ENCODE measurements at regions not wholly inside any gene's neighbourhood (a gene's known extent, or its start where the extent isn't known, plus 50 kb on each side); places are given as distances from the start of the nearest gene placed in this dataset.

DNA sequence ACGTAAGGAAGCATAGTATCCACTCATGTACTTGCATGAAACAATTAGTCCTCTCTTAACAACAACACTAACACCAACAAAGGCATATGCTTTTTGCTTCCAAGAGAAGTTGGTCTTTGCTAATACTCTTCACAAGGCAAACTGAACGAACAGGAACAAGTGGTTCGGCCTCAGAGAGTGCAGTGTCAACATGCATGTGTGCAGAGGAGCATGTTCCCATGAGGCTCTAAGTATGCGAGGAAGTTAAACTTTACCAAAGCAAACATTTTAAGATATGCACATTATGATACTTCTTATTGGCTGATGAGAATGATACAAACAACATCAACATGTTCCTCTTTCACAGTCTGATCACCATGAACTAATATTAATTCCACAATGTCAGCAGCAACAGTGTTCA, 285.3 kb upstream of the IRX5 start:
- H3K4me3 Mint-ChIP-seq: no peak overlapping the region
- no peaks in the 10 kb centered on the region for H3K4me1 Mint-ChIP-seq (ENCODE audit: low read depth in 2 of 2)
- no peaks in the 10 kb centered on the region for H3K36me3 Mint-ChIP-seq (ENCODE audit: insufficient read depth)
- H3K9me3 Mint-ChIP-seq: peaks cover 0 to 5% of the 10 kb centered on the region in 2 donors
- DNase-seq: no peak
- peaks cover 18 to 23% of the 10 kb centered on the region in 2 donors for H3K27me3 Mint-ChIP-seq
- H3K27ac Mint-ChIP-seq: no peak overlapping the region
- no peak for ATAC-seq (replicated peaks)

DNA sequence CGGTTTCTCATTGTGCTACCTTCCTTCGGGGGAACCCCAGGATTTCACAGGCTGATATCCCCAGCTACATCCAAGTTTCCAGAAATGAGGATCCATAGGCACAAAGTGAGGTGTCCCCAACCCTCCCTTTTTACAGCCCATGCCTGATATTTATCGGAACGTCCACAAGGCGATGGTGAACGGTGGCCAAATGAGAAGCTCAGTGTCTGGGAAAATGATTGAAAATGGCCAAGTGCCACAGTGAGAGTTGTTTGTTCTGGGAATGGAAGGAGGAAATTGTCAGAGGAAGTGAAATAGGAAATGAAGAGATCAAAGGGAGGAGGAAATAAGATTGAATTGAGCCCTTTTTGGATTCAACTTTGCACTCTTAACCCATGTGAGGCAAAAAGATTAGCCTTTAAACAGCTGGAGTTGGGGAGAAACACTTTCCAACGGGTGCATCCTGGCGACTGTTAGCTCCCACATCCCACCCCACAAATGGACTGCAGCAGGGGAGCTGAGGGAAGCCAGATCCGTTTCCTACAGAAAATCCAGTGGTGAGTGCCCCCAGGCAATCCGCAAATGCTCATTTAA, 294.4 kb upstream of the IRX5 start:
- no peaks in the 10 kb centered on the region for H3K27me3 Mint-ChIP-seq
- H3K4me3 Mint-ChIP-seq: no peak overlapping the region
- ATAC-seq (replicated peaks) (no peak), DNase-seq (no peak)
- no peak overlapping the region for H3K27ac Mint-ChIP-seq
- H3K9me3 Mint-ChIP-seq: peaks cover 0 to 2% of the 10 kb centered on the region in 2 donors
- H3K4me1 Mint-ChIP-seq (ENCODE audit: low read depth in 2 of 2): no peaks in the 10 kb centered on the region
- H3K36me3 Mint-ChIP-seq (ENCODE audit: insufficient read depth): no peaks in the 10 kb centered on the region

DNA sequence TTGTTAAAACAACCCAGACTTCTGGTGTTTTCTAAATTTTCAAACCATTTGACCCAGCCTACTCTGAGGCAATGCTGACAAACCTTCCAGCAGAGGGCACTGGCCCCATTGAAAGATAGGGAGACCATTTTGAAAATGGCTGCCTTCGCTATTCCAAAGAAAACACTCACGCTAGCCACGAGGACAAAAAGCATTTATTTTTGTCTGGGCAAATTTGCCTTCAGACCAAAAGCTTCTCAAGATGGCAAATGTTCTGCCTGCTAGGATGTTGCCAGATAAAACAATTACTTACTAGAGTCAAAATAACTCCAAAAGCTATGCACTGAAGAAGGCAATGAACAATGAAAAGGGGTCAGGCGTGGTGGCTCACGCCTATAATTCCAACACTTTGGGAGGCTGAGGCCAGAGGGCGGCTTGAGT, 296.7 kb upstream of the IRX5 start:
- no peaks in the 10 kb centered on the region for H3K36me3 Mint-ChIP-seq (ENCODE audit: insufficient read depth)
- peaks cover 0 to 2% of the 10 kb centered on the region in 2 donors for H3K9me3 Mint-ChIP-seq
- no peak overlapping the region for H3K27ac Mint-ChIP-seq
- ATAC-seq (replicated peaks): no peak
- H3K4me3 Mint-ChIP-seq: no peak overlapping the region
- H3K27me3 Mint-ChIP-seq: peaks cover 0 to 1% of the 10 kb centered on the region in 2 donors
- no peak for DNase-seq
- H3K4me1 Mint-ChIP-seq (ENCODE audit: low read depth in 2 of 2): no peaks in the 10 kb centered on the region

DNA sequence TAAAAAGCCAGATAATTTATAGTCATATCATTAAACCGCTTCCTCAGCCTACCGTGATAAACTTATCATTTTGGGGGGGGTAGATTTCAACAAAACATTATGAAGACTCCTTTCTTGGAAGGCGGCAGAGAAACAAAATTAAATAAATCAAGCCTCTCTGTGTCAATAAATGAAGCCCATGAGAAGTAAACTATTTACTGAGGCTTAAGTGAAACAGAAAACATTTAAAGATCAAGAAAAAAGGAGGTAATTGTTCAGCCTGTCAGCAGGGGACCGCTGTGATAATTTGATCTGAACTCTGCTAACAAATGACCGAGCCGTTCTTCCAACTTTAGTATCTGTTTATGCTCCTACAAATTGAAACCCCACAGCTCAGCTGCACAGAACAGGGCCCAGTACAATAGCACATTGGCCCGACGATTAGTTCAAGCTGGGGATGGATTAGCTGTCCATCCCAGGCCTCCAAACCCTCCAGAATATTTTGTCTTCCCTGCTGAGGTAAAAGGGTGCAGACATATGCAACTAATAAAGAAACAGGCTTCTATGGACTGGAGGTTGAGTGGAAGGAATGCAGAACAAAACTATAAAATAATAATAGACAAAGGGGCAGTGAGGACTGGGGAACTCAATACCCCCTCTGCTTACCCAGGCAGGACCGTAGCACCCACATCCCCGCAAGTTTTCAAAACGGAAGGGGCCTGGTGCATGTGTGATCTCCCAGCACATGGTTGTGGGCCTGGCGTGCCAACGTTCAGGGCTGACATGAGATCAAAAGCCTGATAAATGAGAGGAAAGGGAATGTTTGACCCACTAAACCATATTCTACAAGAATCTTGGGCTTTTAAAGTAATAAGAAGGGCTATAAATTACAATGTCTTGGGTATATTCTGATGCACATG, 298.1 kb upstream of the IRX5 start:
- DNase-seq (no peak), ATAC-seq (replicated peaks) (no peak)
- Mint-ChIP-seq H3K4me3 (no peak overlapping the region), H3K27me3 (peaks cover 6 to 11% of the 10 kb centered on the region in 2 donors), H3K9me3 (peaks cover 2 to 8% of the 10 kb centered on the region in 2 donors), H3K36me3 (ENCODE audit: insufficient read depth) (no peaks in the 10 kb centered on the region), H3K27ac (no peak overlapping the region), H3K4me1 (ENCODE audit: low read depth in 2 of 2) (no peaks in the 10 kb centered on the region)

DNA sequence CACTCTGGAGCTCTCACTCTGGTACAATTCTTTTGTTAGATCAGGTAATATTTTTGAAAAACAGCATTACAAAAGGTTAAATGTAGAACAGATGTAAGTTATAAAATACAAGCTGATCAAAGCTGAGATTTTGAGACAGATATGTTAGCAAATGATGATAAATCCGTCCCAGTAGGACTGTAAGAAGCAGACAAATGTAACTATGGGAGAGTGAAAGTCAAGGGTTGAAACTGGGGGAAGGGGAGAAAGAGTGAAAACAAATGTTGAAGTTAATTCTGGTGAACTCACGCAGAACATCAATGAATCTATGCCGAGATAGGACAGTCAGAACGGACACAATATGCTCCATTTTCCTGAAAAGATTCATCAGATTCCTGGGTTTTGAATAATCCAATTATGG, 298.9 kb upstream of the IRX5 start:
- Mint-ChIP-seq H3K36me3 (ENCODE audit: insufficient read depth) (no peaks in the 10 kb centered on the region), H3K27me3 (peaks cover 6 to 11% of the 10 kb centered on the region in 2 donors), H3K4me1 (ENCODE audit: low read depth in 2 of 2) (no peaks in the 10 kb centered on the region), H3K27ac (no peak overlapping the region), H3K4me3 (no peak overlapping the region), H3K9me3 (peaks cover 2 to 8% of the 10 kb centered on the region in 2 donors)
- no peak for ATAC-seq (replicated peaks)
- no peak for DNase-seq

DNA sequence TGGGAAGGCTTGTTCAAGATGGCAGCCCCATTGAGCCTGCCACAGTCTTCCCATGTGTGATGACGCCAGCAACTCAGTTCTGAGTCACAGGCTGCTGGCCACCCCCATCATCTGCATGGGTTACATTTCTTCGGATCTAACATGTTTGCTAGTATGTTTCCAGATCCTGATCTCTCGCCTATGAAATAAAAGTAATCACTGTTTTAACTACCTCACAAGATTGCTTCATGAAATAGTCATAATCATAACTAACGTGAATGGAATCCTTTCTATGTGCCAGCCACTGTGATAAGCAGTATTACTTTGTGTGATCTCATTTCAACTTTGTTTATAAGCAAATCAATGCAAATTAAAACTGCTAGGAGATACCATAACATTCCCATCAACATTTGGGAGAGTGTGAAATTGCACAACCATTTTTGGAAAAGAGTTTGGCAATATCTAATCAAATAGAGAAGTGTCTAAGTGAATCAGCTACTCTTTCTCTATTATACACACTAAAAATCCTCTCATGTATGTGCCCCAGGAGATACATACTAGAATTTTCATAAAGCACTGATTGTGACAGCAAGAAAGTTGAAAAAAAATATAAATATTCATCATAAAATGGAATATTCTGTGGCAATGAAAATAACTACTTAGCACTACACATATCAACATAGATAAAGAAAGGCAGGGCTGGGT, 300.2 kb upstream of the IRX5 start:
- H3K36me3 Mint-ChIP-seq (ENCODE audit: insufficient read depth): no peaks in the 10 kb centered on the region
- H3K27ac Mint-ChIP-seq: no peak overlapping the region
- peaks cover 2 to 8% of the 10 kb centered on the region in 2 donors for H3K9me3 Mint-ChIP-seq
- ATAC-seq (replicated peaks) (no peak), DNase-seq (no peak)
- peaks cover 6 to 11% of the 10 kb centered on the region in 2 donors for H3K27me3 Mint-ChIP-seq
- no peaks in the 10 kb centered on the region for H3K4me1 Mint-ChIP-seq (ENCODE audit: low read depth in 2 of 2)
- H3K4me3 Mint-ChIP-seq: no peak overlapping the region

DNA sequence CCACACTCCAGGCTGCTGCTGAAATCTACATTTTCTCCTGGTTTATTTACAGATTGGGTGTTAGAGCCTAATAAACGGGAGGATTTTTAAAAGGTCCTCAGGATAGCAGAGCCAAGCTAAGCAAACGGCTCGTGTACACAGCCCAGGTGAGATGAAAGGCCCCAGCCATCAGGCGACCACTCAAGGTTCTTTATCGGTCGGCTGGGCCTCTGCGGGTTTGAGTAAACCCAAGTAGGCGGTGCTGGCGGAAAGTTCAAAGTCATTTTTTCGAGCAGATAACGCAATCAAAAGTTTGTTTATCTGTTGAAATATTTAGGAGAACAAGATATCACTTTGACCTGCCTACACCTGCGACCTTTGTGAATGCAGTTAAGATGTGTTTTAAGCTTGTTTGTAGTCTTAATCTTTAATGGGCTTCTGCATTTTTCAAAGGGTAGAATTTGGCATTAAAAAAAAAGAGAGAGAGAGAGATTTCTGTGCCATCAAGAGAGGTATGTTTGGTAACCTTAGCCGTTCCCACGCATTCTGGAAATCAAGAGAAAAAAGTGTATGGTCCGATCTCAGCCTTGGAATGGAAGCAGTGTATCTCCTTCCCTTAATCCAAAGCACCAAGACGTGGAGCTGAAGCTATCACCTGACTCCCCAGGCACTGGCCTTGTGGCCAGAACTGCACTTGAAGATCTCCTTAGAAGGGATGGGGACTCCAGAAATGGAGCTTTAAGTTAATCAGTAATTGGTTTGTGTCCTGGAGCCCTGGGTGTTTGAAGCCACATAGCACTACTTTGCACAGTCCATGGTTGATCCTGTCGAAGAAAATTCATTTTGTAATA, 301.7 kb upstream of the IRX5 start:
- Mint-ChIP-seq H3K4me1 (ENCODE audit: low read depth in 2 of 2) (no peaks in the 10 kb centered on the region), H3K9me3 (peaks cover 2 to 8% of the 10 kb centered on the region in 2 donors), H3K27me3 (peaks cover 6 to 11% of the 10 kb centered on the region in 2 donors), H3K27ac (no peak overlapping the region), H3K36me3 (ENCODE audit: insufficient read depth) (no peaks in the 10 kb centered on the region), H3K4me3 (no peak overlapping the region)
- ATAC-seq (replicated peaks) (no peak), DNase-seq (no peak)

DNA sequence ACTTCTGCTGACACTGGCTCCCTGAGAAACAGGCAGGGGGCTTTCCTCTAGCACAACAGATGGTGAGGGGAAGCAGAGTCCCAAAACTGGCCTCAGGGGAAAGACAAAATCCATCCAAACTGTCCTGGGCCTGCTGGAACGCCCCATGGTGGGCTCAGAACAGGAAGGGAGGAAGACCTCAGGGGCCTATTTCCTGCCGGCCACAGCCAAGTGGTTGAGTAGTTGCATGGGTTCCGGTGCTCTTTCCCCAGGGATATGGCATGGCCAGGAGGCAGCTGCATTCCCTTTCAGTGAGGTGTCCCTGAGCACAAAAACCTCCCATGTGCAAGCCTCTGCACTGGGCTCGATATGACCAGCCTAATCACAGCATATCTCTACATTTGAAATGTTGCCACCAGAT, 303.0 kb upstream of the IRX5 start:
- Mint-ChIP-seq H3K36me3 (ENCODE audit: insufficient read depth) (no peaks in the 10 kb centered on the region), H3K9me3 (peaks cover 2 to 8% of the 10 kb centered on the region in 2 donors), H3K27ac (no peak overlapping the region), H3K4me3 (no peak overlapping the region), H3K4me1 (ENCODE audit: low read depth in 2 of 2) (no peaks in the 10 kb centered on the region), H3K27me3 (peaks cover 6 to 11% of the 10 kb centered on the region in 2 donors)
- DNase-seq: no peak
- ATAC-seq (replicated peaks): no peak

DNA sequence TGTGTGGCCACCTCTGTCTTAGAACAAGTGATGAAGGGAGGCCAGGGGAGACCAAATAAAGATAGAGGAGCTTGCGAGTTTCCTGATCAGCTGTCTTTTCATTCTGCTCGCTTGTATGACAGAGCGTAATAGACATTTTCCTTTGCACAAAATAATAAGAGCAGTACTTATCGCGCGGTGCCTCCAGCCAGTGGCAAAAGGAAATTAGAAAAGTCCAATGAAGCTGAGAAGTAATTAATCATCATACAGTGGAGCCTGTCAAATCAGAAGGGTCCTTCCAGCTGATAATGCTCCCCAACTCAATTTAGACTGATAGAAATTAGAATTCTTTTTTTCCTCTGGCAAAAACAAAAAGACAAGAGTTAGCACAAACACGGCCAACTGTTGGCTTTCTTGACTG, 307.0 kb upstream of the IRX5 start:
- Mint-ChIP-seq H3K4me3 (no peak overlapping the region), H3K9me3 (peaks cover 2 to 6% of the 10 kb centered on the region in 2 donors), H3K36me3 (ENCODE audit: insufficient read depth) (no peaks in the 10 kb centered on the region), H3K27ac (no peak overlapping the region), H3K27me3 (peaks cover 7 to 12% of the 10 kb centered on the region in 2 donors), H3K4me1 (ENCODE audit: low read depth in 2 of 2) (no peaks in the 10 kb centered on the region)
- ATAC-seq (replicated peaks) (no peak), DNase-seq (no peak)

DNA sequence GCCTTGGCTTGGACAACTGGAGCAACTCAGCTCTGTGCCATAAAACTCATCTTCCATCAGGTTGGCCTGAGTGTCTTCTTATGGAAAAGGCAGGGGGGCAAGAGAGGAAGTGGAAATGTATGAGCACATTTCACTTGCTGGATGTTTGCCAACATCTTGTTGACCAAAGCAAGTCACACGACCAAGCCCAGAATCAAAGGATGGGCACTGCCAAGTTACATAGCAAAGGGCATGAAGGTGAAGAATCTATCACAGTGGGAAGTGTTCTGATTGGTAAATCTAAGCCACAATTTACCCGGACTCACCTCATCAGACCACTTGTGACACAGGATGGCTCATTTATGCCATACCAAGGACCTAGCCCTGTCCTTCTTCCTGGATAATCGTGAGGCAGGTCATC, 310.5 kb upstream of the IRX5 start:
- H3K4me1 Mint-ChIP-seq (ENCODE audit: low read depth in 2 of 2): no peaks in the 10 kb centered on the region
- no peak for ATAC-seq (replicated peaks)
- no peak overlapping the region for H3K27ac Mint-ChIP-seq
- no peak for DNase-seq
- H3K4me3 Mint-ChIP-seq: no peak overlapping the region
- H3K9me3 Mint-ChIP-seq: no peaks in the 10 kb centered on the region
- H3K27me3 Mint-ChIP-seq: peaks cover 0 to 7% of the 10 kb centered on the region in 2 donors
- H3K36me3 Mint-ChIP-seq (ENCODE audit: insufficient read depth): no peaks in the 10 kb centered on the region

DNA sequence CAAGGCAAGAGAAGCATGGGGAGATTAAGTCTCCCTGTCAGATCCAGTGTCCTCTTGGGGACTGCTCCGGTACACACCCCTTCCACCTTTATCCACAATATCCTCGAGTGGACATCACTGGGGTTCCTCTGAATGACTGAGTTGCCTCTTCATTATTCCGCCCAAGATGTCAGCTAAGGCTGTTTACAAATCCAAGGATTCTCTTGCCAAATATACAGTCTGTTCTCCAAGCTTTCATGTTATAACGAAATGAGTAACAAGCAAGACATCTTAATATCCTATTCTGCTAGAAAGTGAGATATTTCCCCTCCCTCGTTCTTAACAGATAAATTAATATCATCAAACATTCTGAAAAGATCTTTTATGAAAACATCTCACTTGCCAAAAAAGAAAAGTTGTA, 314.1 kb upstream of the IRX5 start:
- H3K27me3 Mint-ChIP-seq: peaks cover under 1 to 9% of the 10 kb centered on the region in 2 donors
- DNase-seq (no peak), ATAC-seq (replicated peaks) (no peak)
- H3K27ac Mint-ChIP-seq: no peak overlapping the region
- H3K4me1 Mint-ChIP-seq (ENCODE audit: low read depth in 2 of 2): no peaks in the 10 kb centered on the region
- no peak overlapping the region for H3K4me3 Mint-ChIP-seq
- H3K36me3 Mint-ChIP-seq (ENCODE audit: insufficient read depth): no peaks in the 10 kb centered on the region
- peaks cover 0 to 3% of the 10 kb centered on the region in 2 donors for H3K9me3 Mint-ChIP-seq

DNA sequence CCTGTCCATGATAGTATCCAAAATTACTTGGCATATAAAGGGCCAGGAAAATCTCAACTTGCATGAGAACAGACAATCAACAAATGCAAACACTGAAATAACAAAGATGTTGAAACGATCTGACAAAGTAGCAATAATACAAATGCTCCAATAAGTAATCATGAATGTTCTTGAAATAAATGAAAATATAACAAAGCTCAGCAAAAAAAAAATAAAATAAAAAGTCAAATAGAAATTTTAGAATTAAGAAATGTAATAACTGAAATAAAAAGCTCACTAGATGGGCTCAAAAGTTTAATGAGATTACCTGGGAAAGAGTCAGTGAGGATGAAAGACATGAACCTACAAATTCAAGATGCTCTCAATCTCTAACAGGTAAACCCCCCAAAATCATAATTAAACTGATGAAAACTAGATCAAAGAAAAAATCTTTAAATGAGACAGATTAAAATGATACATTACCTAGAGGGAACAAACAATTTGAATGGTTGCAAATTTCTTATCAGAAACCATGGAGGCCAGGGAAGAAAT, 319.0 kb upstream of the IRX3 start:
- Mint-ChIP-seq H3K9me3 (peaks cover 4 to 7% of the 10 kb centered on the region in 2 donors), H3K27me3 (peaks cover 7 to 15% of the 10 kb centered on the region in 2 donors)
- no peak for ATAC-seq (replicated peaks)

DNA sequence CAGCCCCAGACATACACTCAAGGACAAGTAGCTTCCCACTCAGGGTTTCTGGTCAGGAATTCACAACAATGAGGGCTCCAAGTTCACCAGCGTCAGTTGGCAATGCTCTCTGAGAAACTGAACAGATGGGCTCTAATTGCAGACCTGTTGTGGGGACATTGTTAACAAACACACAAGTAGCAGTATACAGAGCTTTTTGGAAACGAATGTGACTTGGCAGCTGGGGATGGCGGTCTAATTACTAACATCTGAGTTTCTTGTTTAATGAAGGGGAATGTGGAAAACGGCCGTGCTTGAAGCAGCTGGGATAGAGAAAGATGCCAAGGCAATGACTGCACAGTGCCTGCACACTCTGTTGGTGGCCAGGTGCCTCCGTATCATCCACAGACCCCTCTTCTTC, 316.1 kb upstream of the IRX3 start:
- no peaks in the 10 kb centered on the region for H3K4me1 Mint-ChIP-seq (ENCODE audit: low read depth in 2 of 2)
- ATAC-seq (replicated peaks) (no peak), DNase-seq (no peak)
- H3K9me3 Mint-ChIP-seq: peaks cover 4 to 7% of the 10 kb centered on the region in 2 donors
- no peak overlapping the region for H3K27ac Mint-ChIP-seq
- no peak overlapping the region for H3K4me3 Mint-ChIP-seq
- no peaks in the 10 kb centered on the region for H3K36me3 Mint-ChIP-seq (ENCODE audit: insufficient read depth)
- peaks cover 7 to 18% of the 10 kb centered on the region in 2 donors for H3K27me3 Mint-ChIP-seq

More for the DNA sequence above, 319.0 kb upstream of the IRX3 start:
- Mint-ChIP-seq H3K27ac (no peak overlapping the region), H3K36me3 (ENCODE audit: insufficient read depth) (no peaks in the 10 kb centered on the region), H3K4me3 (no peak overlapping the region), H3K4me1 (ENCODE audit: low read depth in 2 of 2) (no peaks in the 10 kb centered on the region)
- no peak for DNase-seq

Data from effector memory CD8-positive, alpha-beta T cell (primary cell).